ENCODE measurements at regions not wholly inside any gene's neighbourhood (a gene's known extent, or its start where the extent isn't known, plus 50 kb on each side); places are given as distances from the start of the nearest gene placed in this dataset.

- TF ChIP-seq, protein P1, sequence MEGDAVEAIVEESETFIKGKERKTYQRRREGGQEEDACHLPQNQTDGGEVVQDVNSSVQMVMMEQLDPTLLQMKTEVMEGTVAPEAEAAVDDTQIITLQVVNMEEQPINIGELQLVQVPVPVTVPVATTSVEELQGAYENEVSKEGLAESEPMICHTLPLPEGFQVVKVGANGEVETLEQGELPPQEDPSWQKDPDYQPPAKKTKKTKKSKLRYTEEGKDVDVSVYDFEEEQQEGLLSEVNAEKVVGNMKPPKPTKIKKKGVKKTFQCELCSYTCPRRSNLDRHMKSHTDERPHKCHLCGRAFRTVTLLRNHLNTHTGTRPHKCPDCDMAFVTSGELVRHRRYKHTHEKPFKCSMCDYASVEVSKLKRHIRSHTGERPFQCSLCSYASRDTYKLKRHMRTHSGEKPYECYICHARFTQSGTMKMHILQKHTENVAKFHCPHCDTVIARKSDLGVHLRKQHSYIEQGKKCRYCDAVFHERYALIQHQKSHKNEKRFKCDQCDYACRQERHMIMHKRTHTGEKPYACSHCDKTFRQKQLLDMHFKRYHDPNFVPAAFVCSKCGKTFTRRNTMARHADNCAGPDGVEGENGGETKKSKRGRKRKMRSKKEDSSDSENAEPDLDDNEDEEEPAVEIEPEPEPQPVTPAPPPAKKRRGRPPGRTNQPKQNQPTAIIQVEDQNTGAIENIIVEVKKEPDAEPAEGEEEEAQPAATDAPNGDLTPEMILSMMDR (conservative IDR thresholded peaks at IDR 0.05; ENCODE audit: low read depth, low read length): no peak
- no peak for DNase-seq (ENCODE audit: low read depth)
- no peak overlapping the region for H3K4me3 ChIP-seq (ENCODE audit: low read depth, low read length)
Measured at GRCh38 chr9:93801120-93801519, 154.0 kb downstream of the BARX1 start.

GRCh38 chr9:93792358-93792757, 162.8 kb downstream of the BARX1 start:
- TF ChIP-seq, protein P1 (conservative IDR thresholded peaks at IDR 0.05; ENCODE audit: low read depth, low read length): no peak
- DNase-seq (ENCODE audit: low read depth): no peak
- no peak overlapping the region for H3K4me3 ChIP-seq (ENCODE audit: low read depth, low read length)

DNA sequence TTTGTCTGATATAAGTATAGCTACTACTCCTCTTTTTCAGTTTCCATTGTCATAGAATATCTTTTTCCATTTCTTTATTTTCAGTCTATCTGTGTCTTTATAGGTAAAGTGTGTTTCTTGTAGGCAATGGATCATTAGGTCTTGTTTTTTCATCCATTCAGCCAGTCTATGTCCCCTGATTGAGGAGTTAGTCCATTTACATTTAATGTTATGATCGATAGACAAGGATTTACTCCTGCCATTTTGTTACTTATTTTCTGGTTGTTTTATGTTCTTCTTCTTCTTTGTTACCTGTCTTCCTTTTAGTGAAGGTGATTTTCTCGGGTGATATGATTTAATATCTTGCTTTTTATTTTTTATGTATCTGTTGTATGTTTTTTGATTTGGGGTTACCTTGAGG, 169.0 kb downstream of the BARX1 start:
- H3K4me3 ChIP-seq (ENCODE audit: low read depth, low read length): no peak overlapping the region
- TF ChIP-seq, protein P1 (conservative IDR thresholded peaks at IDR 0.05; ENCODE audit: low read depth, low read length): no peak

GRCh38 chr9:93776873-93777272, 178.3 kb downstream of the BARX1 start:
- H3K4me3 ChIP-seq (ENCODE audit: low read depth, low read length): no peak overlapping the region
- no peak for DNase-seq (ENCODE audit: low read depth)
- TF ChIP-seq, protein P1 (conservative IDR thresholded peaks at IDR 0.05; ENCODE audit: low read depth, low read length): no peak

More for the DNA sequence above, 169.0 kb downstream of the BARX1 start:
- DNase-seq (ENCODE audit: low read depth): no peak

- no peak overlapping the region for H3K4me3 ChIP-seq (ENCODE audit: low read depth, low read length)
- no peak for DNase-seq (ENCODE audit: low read depth)
- TF ChIP-seq, protein P1 (conservative IDR thresholded peaks at IDR 0.05; ENCODE audit: low read depth, low read length): no peak
Measured at GRCh38 chr9:93776256-93776655, 178.9 kb downstream of the BARX1 start.

DNA sequence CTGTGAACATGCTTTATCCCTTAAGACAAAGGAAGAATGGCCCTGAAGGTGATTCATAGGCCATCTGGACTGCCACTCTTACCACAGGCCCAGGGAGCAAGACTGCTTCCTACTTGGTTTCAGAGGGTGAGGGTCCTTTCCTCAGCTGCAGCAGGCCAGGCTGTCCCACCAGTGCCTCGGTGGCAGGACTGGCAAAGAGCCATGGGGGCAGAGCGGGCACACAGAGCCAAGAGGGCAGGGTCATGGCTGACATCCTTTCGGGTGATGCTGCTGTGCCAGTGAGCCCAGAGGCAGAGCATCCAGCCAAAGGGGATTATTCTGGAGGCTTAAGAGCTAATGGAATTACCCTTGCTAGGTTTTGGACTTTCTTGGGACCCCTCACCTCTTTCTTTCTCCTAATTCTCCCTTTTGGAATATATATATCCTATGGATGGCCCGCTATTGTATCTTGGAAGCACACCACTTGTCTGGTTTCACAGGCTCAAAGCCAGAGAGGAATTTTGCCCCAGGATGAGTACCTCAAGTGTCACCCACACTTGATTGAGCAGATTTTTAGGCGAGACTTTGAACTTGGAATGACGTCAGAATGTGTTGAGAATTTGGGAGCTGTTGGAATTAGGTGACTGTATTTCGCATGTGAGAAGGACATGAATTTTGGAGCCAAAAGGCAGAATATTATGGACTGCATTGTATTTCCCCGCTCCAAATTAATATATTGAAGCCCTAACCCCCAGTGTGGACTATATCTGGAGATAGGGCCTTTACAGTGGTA, 180.6 kb downstream of the BARX1 start:
- DNase-seq (ENCODE audit: low read depth): no peak
- H3K4me3 ChIP-seq (ENCODE audit: low read depth, low read length): no peak overlapping the region
- TF ChIP-seq, protein P1 (conservative IDR thresholded peaks at IDR 0.05; ENCODE audit: low read depth, low read length): no peak

DNA sequence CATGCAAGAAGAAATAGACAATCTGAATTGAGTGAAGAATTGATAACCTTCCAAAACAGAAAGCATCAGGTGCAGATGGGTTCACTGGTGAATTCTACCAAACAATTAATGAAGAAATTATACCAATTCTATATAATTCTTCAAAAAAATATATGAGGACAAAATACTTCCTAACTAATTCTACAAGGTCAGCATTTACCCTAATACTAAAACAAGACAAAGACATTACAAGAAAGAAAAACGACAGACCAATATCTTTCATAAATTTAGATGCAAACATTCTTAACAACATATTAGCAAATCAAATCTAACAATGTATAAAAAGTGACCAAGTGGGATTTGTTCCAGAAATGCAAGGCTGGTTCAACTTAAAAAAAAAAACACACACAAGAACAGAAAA, 183.9 kb downstream of the BARX1 start:
- no peak for DNase-seq (ENCODE audit: low read depth)
- TF ChIP-seq, protein P1 (conservative IDR thresholded peaks at IDR 0.05; ENCODE audit: low read depth, low read length): no peak
- H3K4me3 ChIP-seq (ENCODE audit: low read depth, low read length): no peak overlapping the region

Measured in epithelial cell of proximal tubule (primary cell).